ENCODE measurements at regions not wholly inside any gene's neighbourhood (a gene's known extent, or its start where the extent isn't known, plus 50 kb on each side); places are given as distances from the start of the nearest gene placed in this dataset.

DNA sequence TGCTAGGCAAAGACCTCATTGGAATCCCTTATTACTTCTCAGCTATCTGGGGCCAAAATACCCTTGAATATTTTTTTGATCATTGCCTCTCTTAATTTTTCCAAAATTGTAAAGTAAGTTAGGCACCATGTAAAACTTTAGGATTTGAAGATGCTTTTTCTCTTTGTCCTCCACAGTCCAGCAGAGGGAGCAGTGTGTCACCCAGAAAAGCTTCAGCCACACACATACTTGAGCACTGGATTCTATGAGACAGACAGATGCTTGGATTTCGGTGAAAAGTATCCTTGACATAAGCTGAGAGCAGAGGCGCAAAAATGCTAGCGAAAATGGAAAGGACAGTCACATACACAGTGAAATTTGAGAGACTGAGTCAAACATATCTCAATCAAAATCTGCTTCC lies 74.7 kb upstream of the KCNJ3 start:
- DNase-seq (ENCODE audit: low spot score): no peak
- Histone ChIP-seq H3K4me3 (peak overlapping the region; percentile 31), H3K27ac (no peak overlapping the region)
- TF ChIP-seq, protein P1, sequence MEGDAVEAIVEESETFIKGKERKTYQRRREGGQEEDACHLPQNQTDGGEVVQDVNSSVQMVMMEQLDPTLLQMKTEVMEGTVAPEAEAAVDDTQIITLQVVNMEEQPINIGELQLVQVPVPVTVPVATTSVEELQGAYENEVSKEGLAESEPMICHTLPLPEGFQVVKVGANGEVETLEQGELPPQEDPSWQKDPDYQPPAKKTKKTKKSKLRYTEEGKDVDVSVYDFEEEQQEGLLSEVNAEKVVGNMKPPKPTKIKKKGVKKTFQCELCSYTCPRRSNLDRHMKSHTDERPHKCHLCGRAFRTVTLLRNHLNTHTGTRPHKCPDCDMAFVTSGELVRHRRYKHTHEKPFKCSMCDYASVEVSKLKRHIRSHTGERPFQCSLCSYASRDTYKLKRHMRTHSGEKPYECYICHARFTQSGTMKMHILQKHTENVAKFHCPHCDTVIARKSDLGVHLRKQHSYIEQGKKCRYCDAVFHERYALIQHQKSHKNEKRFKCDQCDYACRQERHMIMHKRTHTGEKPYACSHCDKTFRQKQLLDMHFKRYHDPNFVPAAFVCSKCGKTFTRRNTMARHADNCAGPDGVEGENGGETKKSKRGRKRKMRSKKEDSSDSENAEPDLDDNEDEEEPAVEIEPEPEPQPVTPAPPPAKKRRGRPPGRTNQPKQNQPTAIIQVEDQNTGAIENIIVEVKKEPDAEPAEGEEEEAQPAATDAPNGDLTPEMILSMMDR (IDR thresholded peaks at IDR 0.05): peak; percentile 46

DNA sequence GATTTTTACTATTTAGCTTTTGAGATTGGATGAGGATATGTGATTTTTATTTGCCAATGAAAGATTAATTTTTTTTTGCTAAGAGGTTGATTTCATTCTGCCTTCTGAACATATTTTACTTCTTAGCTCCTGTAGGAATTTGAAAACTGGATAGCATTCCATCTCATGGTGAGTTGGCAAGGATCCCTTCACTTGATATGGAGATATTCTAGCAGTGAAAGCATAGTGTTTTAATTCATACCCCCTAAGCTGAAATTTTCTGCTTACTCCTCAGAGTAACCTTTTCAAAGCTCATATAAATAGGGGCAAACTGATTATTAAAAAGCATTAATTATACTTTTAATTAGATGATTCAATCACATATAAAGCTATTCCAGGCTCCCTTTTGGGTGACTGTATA lies 61.0 kb upstream of the KCNJ3 start:
- Histone ChIP-seq H3K4me3 (no peak overlapping the region), H3K27ac (peak overlapping the region in 1 of 2 donors; percentile 19)
- no peak for DNase-seq (ENCODE audit: low spot score)
- TF ChIP-seq, protein P1 (IDR thresholded peaks at IDR 0.05): no peak

DNA sequence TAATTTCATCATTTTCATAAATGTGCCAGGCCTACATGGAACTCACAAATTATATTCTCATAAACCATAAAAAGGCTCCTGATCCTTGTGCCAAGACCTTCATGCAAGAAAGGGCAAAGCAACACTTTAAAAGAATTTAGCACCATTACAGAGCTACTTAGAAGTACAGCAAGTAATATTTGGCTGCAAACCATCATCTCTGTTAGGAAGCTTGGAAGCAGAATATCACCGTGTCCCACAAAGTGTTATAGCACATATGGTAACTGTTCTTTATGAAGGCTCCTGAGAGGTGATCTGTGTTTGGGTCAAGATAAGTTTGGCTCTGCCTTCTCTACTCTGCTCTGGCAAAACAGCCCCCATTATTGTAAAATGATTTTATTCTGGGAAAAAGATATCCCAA lies 59.7 kb upstream of the KCNJ3 start:
- TF ChIP-seq, protein P1 (IDR thresholded peaks at IDR 0.05): no peak
- peak overlapping the region in 1 of 2 donors; percentile 40 for H3K27ac ChIP-seq
- no peak overlapping the region for H3K4me3 ChIP-seq
- no peak for DNase-seq (ENCODE audit: low spot score)

DNA sequence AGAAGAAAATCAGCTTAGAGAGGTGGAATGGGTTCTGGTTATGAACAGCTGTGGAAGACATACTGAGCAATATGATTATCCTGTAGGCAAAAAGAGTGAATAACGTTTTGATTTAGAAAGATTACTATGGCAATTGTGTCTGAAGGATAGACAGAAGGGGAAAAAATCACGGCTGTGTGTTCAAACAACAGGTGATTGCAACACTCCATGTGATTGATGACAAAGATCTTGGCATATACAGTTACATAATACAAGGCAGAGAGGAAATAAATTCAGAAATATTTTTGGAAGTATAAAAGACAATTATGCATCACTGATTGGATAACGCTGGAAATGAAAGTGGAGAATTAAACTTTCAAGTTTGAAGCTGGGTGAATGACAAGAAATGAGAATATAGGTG lies 58.5 kb upstream of the KCNJ3 start:
- TF ChIP-seq, protein P1 (IDR thresholded peaks at IDR 0.05): no peak
- DNase-seq (ENCODE audit: low spot score): no peak
- Histone ChIP-seq H3K4me3 (no peak overlapping the region), H3K27ac (no peak overlapping the region)

All from coronary artery (tissue), 2 donors.